GM18858 (cell line): ENCODE measurements at regions not wholly inside any gene's neighbourhood (a gene's known extent, or its start where the extent isn't known, plus 50 kb on each side); places are given as distances from the start of the nearest gene placed in this dataset.

Experiments
- ATAC-seq: cut with Tn5 transposase; IDR thresholded peaks from one replicate; pipeline ENCODE4 v1.9.1; 2021; ENCODE audit not compliant: unreplicated experiment

- no peak for ATAC-seq
Measured at GRCh38 chr6:44674226-44675155, 287.0 kb downstream of the CDC5L start.

- ATAC-seq, result no peak
Measured at GRCh38 chr6:44675449-44675848, 287.9 kb downstream of the CDC5L start.

- ATAC-seq, result no peak
Measured at GRCh38 chr6:44676246-44676790, 288.8 kb downstream of the CDC5L start.

- ATAC-seq, result no peak
Measured at GRCh38 chr6:44676826-44677433, 289.4 kb downstream of the CDC5L start.

GRCh38 chr6:44678252-44678935 is 290.9 kb downstream of the CDC5L start:
- no peak for ATAC-seq

GRCh38 chr6:44679438-44680201 is 292.1 kb downstream of the CDC5L start:
- ATAC-seq, result no peak

- ATAC-seq, result no peak
Measured at GRCh38 chr6:44680202-44680720, 292.8 kb downstream of the CDC5L start.

GRCh38 chr6:44681761-44682160 is 294.3 kb downstream of the CDC5L start:
- no peak for ATAC-seq

GRCh38 chr6:44682280-44682679 is 294.8 kb downstream of the CDC5L start:
- ATAC-seq, result no peak

GRCh38 chr6:44682987-44683779 is 295.7 kb downstream of the CDC5L start:
- ATAC-seq, result no peak

GRCh38 chr6:44685213-44685612 is 297.7 kb downstream of the CDC5L start:
- no peak for ATAC-seq

- ATAC-seq, result no peak
Measured at GRCh38 chr6:44696099-44696498, 308.6 kb downstream of the CDC5L start.

- no peak for ATAC-seq
Measured at GRCh38 chr6:44696686-44697085, 309.2 kb downstream of the CDC5L start.

GRCh38 chr6:44697327-44697726 is 309.8 kb downstream of the CDC5L start:
- ATAC-seq, result no peak

- no peak for ATAC-seq
Measured at GRCh38 chr6:44698602-44699001, 311.1 kb downstream of the CDC5L start.

GRCh38 chr6:44699082-44699481 is 311.6 kb downstream of the CDC5L start:
- no peak for ATAC-seq

GRCh38 chr6:44699851-44700250 is 312.3 kb downstream of the CDC5L start:
- ATAC-seq, result no peak

- no peak for ATAC-seq
Measured at GRCh38 chr6:44700422-44700821, 312.9 kb downstream of the CDC5L start.

GRCh38 chr6:44701038-44701636 is 313.6 kb downstream of the CDC5L start:
- ATAC-seq, result no peak
